ENCODE measurements at regions not wholly inside any gene's neighbourhood (a gene's known extent, or its start where the extent isn't known, plus 50 kb on each side); places are given as distances from the start of the nearest gene placed in this dataset.
"Not testable (repeated sequence)": the region's sequence is repeated elsewhere in the genome, so short reads cannot be mapped to it uniquely, and the experiment has no call there.

- no peaks in the 10 kb centered on the region for H3K4me1 Mint-ChIP-seq (ENCODE audit: low read depth)
- H3K27me3 Mint-ChIP-seq (ENCODE audit: low read depth): peaks cover 16% of the 10 kb centered on the region
- intact Hi-C loops (cut with micrococcal nuclease): no loop called here
- CTCF ChIA-PET: no interaction called here
- peaks cover 2% of the 10 kb centered on the region for H3K36me3 Mint-ChIP-seq (ENCODE audit: low read depth)
- no peak overlapping the region for H3K27ac Mint-ChIP-seq
- H3K9me3 Mint-ChIP-seq: peaks cover 13% of the 10 kb centered on the region
- no peak overlapping the region for H3K4me3 Mint-ChIP-seq
- no peak for DNase-seq
Measured at GRCh38 chr22:49392841-49393510, 434.7 kb downstream of the BRD1 start.

GRCh38 chr22:49392247-49392646 lies 435.4 kb downstream of the BRD1 start:
- intact Hi-C loops (cut with micrococcal nuclease): no loop called here
- peaks cover 13% of the 10 kb centered on the region for H3K9me3 Mint-ChIP-seq
- CTCF ChIA-PET: no interaction called here

GRCh38 chr22:49391436-49391835 lies 436.2 kb downstream of the BRD1 start:
- H3K27ac Mint-ChIP-seq: no peak overlapping the region
- no peak overlapping the region for H3K4me3 Mint-ChIP-seq
- H3K9me3 Mint-ChIP-seq: peaks cover 13% of the 10 kb centered on the region
- CTCF ChIA-PET: no interaction called here
- no peak for DNase-seq
- peaks cover 16% of the 10 kb centered on the region for H3K27me3 Mint-ChIP-seq (ENCODE audit: low read depth)
- intact Hi-C loops (cut with micrococcal nuclease): no loop called here
- H3K36me3 Mint-ChIP-seq (ENCODE audit: low read depth): peaks cover 2% of the 10 kb centered on the region
- no peaks in the 10 kb centered on the region for H3K4me1 Mint-ChIP-seq (ENCODE audit: low read depth)

More at GRCh38 chr22:49392247-49392646, 435.4 kb downstream of the BRD1 start:
- no peak for DNase-seq
- Mint-ChIP-seq H3K36me3 (ENCODE audit: low read depth) (peaks cover 2% of the 10 kb centered on the region), H3K4me1 (ENCODE audit: low read depth) (no peaks in the 10 kb centered on the region), H3K4me3 (no peak overlapping the region), H3K27me3 (ENCODE audit: low read depth) (peaks cover 16% of the 10 kb centered on the region), H3K27ac (no peak overlapping the region)

- CTCF ChIA-PET: no interaction called here
- Mint-ChIP-seq H3K36me3 (ENCODE audit: low read depth) (peaks cover 2% of the 10 kb centered on the region), H3K4me3 (no peak overlapping the region), H3K9me3 (peaks cover 13% of the 10 kb centered on the region), H3K4me1 (ENCODE audit: low read depth) (no peaks in the 10 kb centered on the region), H3K27ac (no peak overlapping the region), H3K27me3 (ENCODE audit: low read depth) (peaks cover 16% of the 10 kb centered on the region)
- DNase-seq: no peak
- intact Hi-C loops (cut with micrococcal nuclease): no loop called here
Measured at GRCh38 chr22:49390954-49391353, 436.7 kb downstream of the BRD1 start.

- H3K4me3 Mint-ChIP-seq; intact Hi-C loops (cut with micrococcal nuclease); H3K9me3 Mint-ChIP-seq; H3K27ac Mint-ChIP-seq; H3K4me1 Mint-ChIP-seq (ENCODE audit: low read depth); DNase-seq; H3K36me3 Mint-ChIP-seq (ENCODE audit: low read depth); CTCF ChIA-PET: not testable (repeated sequence)
- peaks cover 10% of the 10 kb centered on the region for H3K27me3 Mint-ChIP-seq (ENCODE audit: low read depth)
Measured at GRCh38 chr22:49383909-49384308, 443.8 kb downstream of the BRD1 start.

GRCh38 chr22:49382451-49382735 lies 445.3 kb downstream of the BRD1 start:
- no peak overlapping the region for H3K27ac Mint-ChIP-seq
- peaks cover 3% of the 10 kb centered on the region for H3K9me3 Mint-ChIP-seq
- intact Hi-C loops (cut with micrococcal nuclease): no loop called here
- no peak for DNase-seq
- H3K27me3 Mint-ChIP-seq (ENCODE audit: low read depth): peaks cover 19% of the 10 kb centered on the region
- H3K36me3 Mint-ChIP-seq (ENCODE audit: low read depth): no peaks in the 10 kb centered on the region
- no peaks in the 10 kb centered on the region for H3K4me1 Mint-ChIP-seq (ENCODE audit: low read depth)
- CTCF ChIA-PET: no interaction called here
- no peak overlapping the region for H3K4me3 Mint-ChIP-seq

- H3K9me3 Mint-ChIP-seq: peaks cover 3% of the 10 kb centered on the region
- intact Hi-C loops (cut with micrococcal nuclease): no loop called here
- DNase-seq: no peak
- H3K4me3 Mint-ChIP-seq: no peak overlapping the region
- no peak overlapping the region for H3K27ac Mint-ChIP-seq
- peaks cover 19% of the 10 kb centered on the region for H3K27me3 Mint-ChIP-seq (ENCODE audit: low read depth)
- CTCF ChIA-PET: no interaction called here
- no peaks in the 10 kb centered on the region for H3K36me3 Mint-ChIP-seq (ENCODE audit: low read depth)
- no peaks in the 10 kb centered on the region for H3K4me1 Mint-ChIP-seq (ENCODE audit: low read depth)
Measured at GRCh38 chr22:49381595-49382450, 445.9 kb downstream of the BRD1 start.

GRCh38 chr22:49380828-49381114 lies 446.9 kb downstream of the BRD1 start:
- H3K36me3 Mint-ChIP-seq (ENCODE audit: low read depth): no peaks in the 10 kb centered on the region
- CTCF ChIA-PET: no interaction called here
- no peak overlapping the region for H3K4me3 Mint-ChIP-seq
- H3K27ac Mint-ChIP-seq: no peak overlapping the region
- peaks cover 19% of the 10 kb centered on the region for H3K27me3 Mint-ChIP-seq (ENCODE audit: low read depth)
- peaks cover 3% of the 10 kb centered on the region for H3K9me3 Mint-ChIP-seq
- H3K4me1 Mint-ChIP-seq (ENCODE audit: low read depth): no peaks in the 10 kb centered on the region
- DNase-seq: no peak
- intact Hi-C loops (cut with micrococcal nuclease): no loop called here

GRCh38 chr22:49380095-49380827 lies 447.4 kb downstream of the BRD1 start:
- intact Hi-C loops (cut with micrococcal nuclease): no loop called here
- Mint-ChIP-seq H3K4me3 (no peak overlapping the region), H3K36me3 (ENCODE audit: low read depth) (no peaks in the 10 kb centered on the region), H3K27me3 (ENCODE audit: low read depth) (peaks cover 19% of the 10 kb centered on the region), H3K4me1 (ENCODE audit: low read depth) (no peaks in the 10 kb centered on the region), H3K9me3 (peaks cover 3% of the 10 kb centered on the region), H3K27ac (no peak overlapping the region)
- DNase-seq: no peak
- CTCF ChIA-PET: no interaction called here

- H3K9me3 Mint-ChIP-seq: no peaks in the 10 kb centered on the region
- peaks cover 19% of the 10 kb centered on the region for H3K27me3 Mint-ChIP-seq (ENCODE audit: low read depth)
- CTCF ChIA-PET: no interaction called here
- H3K27ac Mint-ChIP-seq: no peak overlapping the region
- no peaks in the 10 kb centered on the region for H3K4me1 Mint-ChIP-seq (ENCODE audit: low read depth)
- DNase-seq: no peak
- H3K36me3 Mint-ChIP-seq (ENCODE audit: low read depth): no peaks in the 10 kb centered on the region
- intact Hi-C loops (cut with micrococcal nuclease): no loop called here
- H3K4me3 Mint-ChIP-seq: no peak overlapping the region
Measured at GRCh38 chr22:49377306-49377705, 450.4 kb downstream of the BRD1 start.

- CTCF ChIA-PET: no interaction called here
- DNase-seq: no peak
- no peaks in the 10 kb centered on the region for H3K9me3 Mint-ChIP-seq
- H3K27ac Mint-ChIP-seq: no peak overlapping the region
- H3K4me1 Mint-ChIP-seq (ENCODE audit: low read depth): no peaks in the 10 kb centered on the region
- H3K4me3 Mint-ChIP-seq: no peak overlapping the region
- H3K36me3 Mint-ChIP-seq (ENCODE audit: low read depth): no peaks in the 10 kb centered on the region
- intact Hi-C loops (cut with micrococcal nuclease): no loop called here
- peaks cover 11% of the 10 kb centered on the region for H3K27me3 Mint-ChIP-seq (ENCODE audit: low read depth)
Measured at GRCh38 chr22:49373801-49374226, 453.9 kb downstream of the BRD1 start.

GRCh38 chr22:49373289-49373666 lies 454.4 kb downstream of the BRD1 start:
- no peaks in the 10 kb centered on the region for H3K36me3 Mint-ChIP-seq (ENCODE audit: low read depth)
- intact Hi-C loops (cut with micrococcal nuclease): no loop called here

More at GRCh38 chr22:49373289-49373666, 454.4 kb downstream of the BRD1 start:
- DNase-seq: no peak
- H3K27me3 Mint-ChIP-seq (ENCODE audit: low read depth): peaks cover 9% of the 10 kb centered on the region
- H3K4me3 Mint-ChIP-seq: no peak overlapping the region
- no peak overlapping the region for H3K27ac Mint-ChIP-seq
- no peaks in the 10 kb centered on the region for H3K9me3 Mint-ChIP-seq
- CTCF ChIA-PET: no interaction called here
- no peaks in the 10 kb centered on the region for H3K4me1 Mint-ChIP-seq (ENCODE audit: low read depth)

All from activated naive CD4-positive, alpha-beta T cell treated with anti-CD3 and anti-CD28 coated beads for 36 hours (primary cell).